NCI-H187 (cell line): ENCODE measurements at regions not wholly inside any gene's neighbourhood (a gene's known extent, or its start where the extent isn't known, plus 50 kb on each side); places are given as distances from the start of the nearest gene placed in this dataset.

ENCODE experiments used
- DNase-seq, 2 experiments: peaks; one replicate each; lab custom pipeline; 2025; lab: John Stamatoyannopoulos, UW

DNA sequence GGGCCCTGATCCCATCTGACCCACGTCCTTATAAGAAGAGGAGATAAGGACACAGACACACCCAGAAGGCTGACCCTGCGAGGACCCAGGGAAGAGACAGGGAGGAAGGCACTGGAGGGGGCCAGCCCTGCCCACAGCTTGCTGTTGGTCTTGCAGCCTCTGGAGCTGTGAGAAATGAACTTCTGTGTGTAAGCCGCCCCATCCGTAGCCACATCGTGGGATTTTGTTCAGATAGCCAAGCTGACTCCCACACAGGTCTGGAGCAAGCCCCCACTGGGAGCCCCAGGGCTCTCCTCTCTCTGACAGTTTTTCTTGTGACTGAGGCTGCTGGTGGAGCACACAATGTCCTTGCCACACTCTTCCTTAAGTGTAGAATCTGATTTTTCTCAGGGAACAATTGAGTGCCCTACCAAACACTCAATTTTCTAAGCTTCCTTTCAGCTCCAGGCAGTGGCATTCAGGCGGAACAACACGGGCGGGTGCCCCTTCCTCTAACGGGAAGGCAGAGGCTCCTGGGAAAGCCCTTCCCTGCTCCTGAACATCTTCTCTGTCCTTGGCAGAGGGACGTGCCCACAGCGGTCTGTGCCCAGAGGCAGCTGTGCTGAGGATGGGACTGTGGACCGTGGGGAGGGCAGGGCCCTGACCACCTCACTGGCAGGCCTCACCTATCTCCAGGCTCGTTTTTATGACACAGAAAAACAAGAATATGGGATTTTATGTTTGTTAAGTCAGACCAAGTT lies 160.6 kb upstream of the SHH start:
- no peak for DNase-seq

DNA sequence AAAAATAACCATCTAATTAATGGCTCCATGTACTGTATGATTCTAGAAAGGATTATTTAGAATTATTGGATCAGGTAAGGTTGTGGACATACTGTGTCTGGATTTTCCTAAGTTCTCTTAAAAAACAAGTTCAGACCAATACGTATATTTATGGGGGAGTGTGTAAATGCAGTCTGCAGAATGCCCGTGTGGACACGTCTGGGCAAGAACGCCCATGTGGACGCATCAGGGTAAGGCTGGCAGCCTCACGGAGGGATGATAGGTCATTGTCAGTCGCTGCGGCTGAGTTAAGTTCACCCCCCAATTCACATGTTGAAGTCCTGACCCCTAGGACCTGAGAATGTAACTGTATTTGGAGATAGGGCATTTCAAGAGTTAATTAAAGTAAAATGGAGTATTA lies 160.0 kb upstream of the SHH start:
- no peak for DNase-seq

DNA sequence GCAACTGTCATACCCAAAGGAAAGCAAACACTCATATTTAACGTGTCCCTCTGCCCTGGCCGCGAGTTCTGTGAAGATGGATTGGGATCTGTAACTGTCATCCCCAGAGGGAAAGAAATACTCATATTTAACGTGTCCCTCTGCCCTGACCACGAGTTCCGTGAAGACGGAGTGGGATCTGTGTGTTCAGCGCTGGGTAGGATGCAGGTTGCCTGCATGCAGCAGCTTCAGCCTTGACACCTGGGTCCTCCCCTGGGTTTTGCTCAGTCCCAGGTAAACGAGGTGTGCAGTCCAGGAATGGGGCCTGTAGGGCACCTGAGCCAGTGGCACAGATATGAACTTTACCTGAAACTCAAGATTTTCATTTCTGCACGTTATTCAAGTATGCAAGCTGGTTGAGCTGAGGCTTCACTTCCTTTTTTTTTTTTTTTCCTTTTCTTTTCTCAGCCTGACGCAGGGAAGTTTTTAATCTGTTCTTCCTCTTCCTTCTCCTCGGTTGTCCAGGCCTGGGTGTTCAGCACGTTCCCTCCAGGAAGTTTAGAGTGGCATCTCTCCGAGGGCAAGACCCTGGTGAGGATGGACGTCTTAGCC lies 159.0 kb upstream of the SHH start:
- DNase-seq, result no peak

DNA sequence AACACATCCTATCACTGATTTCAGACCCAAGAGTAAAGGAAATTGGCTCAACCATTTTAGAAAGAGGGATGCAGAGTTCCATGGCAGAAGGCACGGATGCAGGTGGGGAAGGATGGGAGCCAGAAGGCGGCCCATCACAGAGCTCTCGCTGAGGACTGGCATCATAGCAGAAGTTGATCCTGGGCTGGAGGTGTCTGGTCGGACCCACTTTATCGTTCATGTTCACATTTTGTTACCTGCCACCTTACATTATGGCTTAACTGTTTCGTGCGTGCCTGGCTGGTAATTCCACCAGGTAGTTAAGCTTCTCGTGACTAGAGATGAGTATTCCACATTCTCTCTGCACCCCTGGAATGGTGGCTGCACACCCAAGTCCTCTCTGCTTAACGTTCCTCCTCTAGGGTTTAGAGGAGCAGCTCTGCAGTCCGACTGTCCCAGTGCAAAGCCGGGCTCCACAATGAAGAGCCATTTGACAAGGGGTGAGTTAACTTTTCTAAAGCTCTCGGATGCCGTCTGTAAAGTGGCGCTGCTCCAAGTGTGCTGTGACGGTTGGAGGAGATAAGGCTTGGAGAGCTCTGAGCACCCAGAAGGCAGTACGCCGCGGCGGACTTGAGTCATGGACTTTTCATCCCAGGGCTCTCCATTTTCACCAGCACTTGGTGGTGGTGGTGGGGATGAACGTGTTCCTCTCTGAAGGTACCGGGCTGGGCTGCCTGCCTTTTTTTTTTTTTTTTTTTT lies 157.1 kb upstream of the SHH start:
- no peak for DNase-seq

DNA sequence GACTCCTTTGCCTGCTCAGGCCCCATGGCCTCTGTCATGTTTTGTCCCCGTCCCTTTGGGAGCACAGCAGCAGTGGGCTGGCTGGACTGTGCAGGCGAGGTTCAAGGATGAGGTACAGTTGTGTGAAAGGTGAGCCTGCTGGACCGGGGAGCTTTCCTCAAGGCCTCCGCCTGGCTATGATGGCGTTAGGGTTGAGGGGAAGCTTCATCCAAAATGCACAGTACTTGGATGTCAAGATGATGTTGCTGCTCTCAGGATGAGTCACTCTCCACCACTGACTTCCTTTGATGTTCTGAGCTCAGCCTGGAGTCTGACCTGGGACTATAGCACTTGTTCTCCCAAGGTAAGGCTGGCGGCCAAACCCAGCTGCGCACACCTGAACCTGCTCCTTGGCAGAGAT lies 152.7 kb upstream of the SHH start:
- DNase-seq, result no peak

DNA sequence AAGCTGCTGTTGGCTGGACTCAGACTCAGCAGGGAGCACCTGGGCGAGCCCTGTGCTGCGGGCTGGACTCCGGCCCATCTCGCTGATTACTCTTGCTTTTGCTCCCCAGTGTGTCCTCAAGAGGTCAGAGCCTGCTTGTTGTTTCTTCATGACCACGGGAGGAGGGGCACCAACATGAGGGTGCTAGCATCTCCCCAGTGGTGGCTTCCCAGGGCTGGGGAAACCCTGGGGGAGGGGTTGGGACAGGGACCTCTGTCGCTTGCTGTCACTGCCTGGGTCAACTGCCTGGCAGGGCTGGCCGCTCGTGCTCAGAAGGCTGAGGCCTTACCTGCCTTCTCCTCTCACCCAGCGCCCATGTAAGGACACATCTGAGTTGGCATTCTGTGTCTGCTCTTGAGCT lies 152.3 kb upstream of the SHH start:
- DNase-seq, result no peak

DNA sequence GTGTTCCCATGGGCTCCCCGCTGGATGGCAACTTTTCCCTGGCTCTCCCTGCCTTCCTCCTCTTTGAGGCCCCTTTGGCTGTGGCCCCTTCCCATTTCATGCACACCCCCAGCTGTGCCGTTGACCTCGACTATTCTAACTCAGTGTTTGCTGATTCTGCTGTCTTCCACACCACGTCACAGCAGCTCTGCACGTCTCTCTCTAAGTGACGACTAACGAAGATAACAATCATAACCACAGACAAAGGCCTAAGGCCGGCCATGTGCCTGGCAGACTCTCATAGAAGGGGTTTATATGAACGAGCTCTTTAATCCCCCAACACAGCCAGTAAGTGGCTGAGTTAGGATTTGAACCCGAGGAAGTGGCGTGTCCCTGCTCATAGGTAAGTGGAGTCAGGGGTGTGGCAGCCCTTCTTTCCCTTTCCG lies 151.5 kb upstream of the SHH start:
- no peak for DNase-seq

DNA sequence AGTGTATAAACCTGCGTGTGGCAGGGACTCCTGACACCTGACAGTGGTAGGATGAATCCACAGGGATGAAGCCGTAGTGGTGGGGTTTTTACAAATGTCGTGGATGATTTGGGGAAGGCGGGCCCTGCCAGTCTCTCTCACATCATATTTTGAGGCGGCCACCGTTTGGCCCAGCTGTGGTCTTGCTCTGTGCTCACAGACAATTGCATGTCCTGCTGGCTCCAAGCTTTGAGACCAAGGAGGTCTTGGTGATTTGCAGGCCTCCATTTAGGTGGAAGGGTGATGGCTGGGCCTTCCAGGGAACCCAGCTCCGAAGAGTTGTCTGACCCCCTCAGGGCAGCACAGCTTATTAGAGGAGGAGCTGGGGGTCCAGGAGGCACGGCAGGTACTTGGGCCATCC lies 151.1 kb upstream of the SHH start:
- no peak for DNase-seq

DNA sequence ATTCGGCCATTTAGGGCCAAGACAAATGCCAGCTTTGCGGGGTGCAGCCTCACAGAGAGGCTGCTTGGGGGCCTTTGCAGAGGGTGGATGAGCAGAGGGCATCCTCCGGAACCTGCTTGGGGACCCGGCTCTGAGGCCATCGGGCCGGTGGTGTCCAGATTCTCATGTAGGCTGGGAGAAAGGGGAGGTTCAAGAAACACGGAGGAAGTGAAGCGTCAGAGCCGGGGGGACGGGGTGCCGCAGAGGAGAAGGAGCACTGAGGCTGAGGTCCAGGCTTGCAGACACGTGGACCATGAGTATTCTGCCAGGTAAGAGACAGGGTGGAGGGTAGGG lies 150.7 kb upstream of the SHH start:
- no peak for DNase-seq

DNA sequence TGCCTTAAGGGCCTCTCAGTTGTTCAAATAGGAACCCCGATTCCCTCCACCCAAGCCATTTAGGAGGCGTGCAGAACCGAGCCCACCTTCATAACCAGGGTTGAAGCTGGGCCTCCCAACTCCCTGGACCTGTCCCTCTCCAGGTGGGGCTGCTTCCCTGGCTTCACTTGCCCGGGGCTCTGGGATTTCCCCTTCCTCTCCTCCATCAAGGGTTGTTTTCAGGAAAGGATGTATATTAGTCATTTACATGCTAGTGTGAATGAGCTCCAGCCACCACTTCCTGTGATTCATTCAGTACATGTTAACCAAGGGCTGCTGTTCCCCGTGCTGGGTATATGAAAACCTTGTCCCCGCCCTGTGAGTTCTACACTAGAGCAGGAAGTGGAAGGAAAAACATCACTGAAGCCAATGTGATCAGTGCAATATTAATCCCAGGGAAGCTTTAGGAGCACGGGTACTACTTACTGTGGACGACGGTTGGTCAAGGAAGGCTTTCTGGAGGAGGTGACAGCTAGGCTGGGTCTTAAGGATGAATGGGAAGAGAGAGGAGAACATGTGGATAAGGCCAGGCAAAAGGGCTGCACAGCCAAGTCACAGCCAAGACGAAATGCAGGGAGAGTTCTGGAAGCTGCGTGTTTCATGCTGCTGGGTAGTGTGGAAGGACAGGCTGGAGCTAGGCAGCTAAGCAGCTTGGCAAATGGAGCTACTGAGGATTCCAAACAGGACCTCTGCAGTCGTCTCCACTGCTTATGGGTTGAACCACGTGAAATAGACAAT lies 150.1 kb upstream of the SHH start:
- DNase-seq, result no peak

DNA sequence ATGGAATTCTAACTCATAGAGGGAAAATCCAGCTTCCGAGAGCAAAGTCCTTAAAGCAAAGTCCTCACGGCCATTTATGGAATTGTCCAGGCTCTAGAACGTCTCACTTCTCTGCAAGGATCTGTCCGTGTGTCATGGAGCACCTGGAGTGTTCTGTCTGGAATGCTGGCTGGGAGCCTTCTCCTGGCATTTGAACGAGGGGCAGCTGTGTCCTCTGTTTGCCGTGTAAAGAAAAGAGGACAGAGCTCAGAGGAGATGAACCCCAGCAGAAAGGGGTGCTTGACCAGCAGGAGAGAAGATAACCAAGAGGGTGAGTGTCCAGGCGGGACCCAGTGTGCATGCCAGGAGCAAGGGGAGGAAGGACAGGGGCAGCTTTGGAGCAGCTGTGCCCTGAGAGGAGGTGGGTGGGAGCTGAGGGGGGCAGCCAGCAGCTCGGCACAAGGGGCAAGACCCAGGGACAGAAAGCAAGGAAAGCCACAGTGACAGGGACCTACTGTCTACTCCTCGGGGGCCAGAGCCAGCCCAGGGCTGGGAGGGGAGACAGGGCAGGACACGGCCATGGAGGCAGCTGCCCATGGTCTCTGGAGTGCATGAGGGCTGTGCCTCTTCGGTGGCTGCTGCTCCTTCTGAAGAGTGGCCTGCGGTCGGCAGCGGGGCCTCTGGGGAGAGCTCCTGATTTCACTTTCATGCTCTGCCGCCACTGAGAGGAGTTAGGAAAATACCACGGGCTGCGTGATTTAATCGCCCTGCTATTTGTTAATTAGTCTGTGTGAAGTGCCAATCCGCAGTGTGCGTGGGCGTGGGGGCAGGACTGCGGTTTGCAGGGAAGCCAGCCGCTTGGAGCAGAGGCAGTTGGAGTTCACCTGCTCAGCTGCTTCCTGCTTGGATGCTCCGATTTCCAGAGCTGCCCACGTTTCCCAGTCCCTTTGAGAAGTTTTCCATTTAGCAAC lies 149.3 kb upstream of the SHH start:
- peak; percentile 85 to 90 for DNase-seq

DNA sequence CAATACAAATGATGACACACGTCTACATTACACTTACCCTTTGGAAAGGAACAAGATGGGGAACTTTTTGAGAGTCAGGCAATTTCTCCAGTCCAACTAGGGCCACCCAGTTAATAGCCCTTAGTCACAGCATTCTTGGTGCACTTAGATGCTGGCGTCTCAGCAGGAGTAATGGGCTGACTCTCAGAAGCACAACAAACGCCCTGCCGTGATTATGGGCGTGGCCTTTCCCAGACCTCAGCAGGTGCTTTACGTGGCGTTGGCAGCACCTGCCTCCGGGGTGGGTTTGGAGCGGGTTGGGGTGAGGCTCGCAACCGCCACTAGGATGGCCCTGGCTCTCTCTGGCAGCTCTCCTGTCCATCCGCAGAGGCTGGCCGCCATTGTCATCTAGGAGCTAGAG lies 147.6 kb upstream of the SHH start:
- peak; percentile 79 to 92 for DNase-seq

DNA sequence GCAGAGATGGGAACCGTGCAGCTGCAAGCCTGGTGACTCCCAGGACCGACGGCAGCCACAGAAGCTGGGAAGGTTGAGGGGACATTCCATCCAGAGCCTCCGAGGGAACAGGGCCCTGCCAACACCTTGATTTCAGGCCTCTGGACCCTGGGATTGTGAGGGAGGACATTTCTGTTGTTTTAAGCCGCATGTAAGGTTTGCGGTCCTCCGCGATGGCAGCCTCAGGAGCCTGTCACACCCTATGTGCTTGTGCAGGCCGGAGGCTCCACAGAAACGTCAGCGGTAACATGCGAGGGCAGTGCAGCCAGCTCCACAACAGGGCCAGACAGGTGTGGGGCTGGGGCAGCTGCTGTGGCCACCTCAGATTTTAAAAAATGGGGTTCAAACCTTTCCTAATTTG lies 144.7 kb upstream of the SHH start:
- no peak for DNase-seq

DNA sequence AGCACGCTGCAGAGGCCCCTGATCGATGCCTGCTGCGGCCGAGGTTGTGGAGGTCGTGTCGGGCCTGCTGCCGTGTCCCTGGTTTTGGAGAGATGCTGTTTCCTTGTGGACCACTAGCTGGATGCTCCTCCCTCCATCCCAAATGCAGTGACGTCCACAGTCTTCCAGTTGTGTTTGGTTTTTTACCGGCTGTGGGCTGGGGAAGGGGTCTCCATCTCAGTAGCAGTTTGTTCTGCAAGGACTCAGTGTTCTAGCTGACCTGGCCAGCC lies 143.0 kb upstream of the SHH start:
- DNase-seq, result no peak

DNA sequence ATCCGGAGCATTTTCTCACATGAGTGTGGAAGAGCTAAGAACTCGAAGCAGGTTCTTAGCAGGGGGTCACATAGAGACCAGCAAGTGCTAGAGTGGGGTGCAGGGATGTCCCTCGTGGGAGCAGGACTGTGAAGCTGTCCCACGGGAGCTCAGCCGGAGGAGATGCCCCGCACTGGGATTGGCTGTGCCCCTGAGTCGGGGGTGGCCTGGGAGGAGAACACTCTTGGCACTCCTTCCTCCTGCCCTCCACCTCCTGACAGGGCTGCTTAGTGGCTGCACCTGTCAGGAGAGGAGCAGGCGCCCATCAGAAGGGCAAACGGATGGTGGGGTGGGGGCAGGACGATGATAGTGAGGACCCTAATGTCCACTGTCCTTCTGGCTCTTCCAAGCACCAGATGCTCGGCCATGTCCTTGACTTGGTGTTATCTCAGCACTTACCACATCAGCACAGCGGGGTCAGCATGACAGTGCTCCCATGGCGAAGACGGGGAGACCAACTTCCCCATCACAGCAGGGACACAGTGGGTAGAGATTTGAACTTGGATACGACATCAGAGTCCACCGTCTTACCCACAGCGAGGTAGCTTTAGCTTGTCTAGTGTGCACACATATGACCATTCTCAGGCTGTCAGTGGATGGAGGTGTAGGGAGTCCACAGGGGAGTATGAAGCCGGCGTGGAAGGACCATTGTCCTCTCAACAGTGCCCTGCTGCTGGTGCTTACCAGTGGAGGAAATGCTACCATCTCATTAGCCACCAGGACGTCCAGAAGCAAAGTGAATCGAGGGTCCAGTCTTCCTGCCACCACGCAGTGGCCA lies 142.5 kb upstream of the SHH start:
- DNase-seq, result no peak

DNA sequence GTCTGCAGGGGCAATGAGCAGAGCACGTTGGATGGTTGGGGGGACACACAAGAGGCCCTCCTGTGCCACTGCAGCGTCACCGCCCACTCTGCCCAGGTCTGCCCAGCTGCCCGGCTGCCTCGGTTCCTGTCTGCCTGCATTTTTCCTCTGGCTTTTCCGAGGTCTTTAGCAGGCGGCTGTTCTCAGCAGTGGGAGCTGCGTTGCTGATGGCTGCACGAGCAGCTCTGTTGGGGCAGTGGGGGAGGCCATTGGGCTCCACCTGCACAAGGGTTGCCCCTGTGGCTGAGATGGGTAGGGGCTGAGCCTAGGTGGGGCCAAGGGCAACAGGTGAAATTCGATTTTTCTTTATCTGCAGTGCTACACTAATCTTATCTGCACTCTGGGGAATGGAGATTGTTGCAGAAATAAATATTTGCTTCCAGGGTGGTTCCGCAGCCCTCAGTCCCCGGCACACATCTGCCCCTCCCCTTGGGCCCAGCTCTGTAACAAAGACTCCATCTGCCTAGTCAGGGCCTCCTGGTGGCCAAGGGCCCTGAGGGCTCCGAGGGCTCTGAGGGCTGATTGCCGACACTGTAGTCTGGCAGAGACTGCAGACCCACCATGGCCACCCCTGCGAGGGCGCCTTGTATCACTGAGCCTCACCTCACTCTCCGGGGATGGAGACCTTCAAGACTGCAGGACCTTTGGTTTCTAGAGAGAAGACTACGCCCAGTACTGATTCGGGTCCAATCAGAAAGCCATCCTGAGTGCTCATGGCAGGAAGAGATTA lies 141.7 kb upstream of the SHH start:
- DNase-seq, result no peak

DNA sequence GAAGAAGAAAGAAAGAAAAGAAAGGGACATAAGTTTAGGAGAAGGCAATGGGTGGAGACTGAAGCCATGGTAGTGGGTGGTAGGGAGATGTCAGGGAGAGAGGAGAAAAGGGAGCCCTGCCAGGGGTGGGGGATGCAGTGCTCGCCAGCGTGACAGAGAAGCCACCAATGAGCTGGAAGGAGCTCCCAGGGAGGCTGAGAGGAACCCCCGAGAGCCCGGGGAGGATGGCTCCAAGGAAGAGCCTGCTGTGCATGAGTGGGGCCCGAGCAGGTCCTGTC lies 141.2 kb upstream of the SHH start:
- DNase-seq, result no peak

DNA sequence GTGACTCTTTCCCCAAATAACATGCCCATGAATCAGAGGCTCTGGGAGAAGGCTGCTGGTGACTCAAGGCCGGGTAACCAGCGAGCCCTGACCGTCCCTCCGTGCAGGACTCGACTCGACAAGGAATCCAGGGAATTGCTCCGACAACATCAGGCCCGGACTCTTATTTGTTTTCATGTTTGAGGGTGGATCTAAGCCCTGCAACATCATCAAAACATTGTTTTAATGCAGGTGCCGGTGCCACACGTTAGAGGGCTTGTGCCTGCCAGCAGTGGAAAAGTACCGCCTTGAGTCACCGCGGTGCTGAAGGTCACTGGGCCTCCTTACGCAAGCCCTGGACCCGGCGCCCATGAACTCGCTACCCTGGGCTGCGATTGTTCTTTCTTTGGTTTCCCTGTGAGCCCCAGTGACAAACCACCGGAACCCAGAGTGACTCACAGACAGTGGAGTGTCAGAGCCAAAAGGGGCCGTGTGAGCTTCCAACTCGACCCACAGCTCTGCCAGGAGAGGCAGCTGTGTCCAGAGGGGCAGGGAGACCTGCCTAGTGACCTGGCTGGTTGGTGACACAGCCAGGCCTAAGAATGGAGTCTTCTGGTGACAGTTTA lies 139.4 kb upstream of the SHH start:
- no peak for DNase-seq

DNA sequence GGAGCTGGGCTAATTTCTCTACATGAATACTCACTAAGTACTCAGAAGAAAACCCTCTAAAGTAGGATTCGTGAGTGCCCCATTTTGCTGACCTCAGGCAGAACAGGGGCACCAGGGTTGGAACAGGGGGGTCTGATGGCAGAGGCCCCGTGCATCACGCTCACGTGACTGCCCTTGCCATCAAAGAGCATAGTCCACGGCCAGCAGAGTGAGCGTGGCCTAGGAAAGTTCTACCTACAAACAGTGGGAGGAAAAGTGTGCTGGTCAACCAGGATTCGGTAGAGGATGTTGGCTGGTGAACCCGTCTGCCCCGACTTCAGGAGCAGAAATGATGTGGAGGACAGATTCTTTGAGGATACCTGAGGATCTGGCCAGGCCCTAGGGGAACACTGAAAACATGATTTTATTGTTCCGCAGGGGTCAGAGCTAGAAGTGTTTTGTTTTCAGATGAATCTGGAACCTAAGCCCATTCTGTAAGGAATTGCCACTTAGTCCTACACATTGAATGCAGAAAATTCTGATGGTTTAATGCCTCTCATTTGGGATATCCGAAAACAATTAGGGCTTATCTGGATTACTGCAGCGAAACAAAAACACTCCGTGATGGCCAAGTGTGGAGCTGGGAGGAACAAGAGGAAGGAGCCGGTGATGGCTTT lies 138.8 kb upstream of the SHH start:
- DNase-seq, result no peak

DNA sequence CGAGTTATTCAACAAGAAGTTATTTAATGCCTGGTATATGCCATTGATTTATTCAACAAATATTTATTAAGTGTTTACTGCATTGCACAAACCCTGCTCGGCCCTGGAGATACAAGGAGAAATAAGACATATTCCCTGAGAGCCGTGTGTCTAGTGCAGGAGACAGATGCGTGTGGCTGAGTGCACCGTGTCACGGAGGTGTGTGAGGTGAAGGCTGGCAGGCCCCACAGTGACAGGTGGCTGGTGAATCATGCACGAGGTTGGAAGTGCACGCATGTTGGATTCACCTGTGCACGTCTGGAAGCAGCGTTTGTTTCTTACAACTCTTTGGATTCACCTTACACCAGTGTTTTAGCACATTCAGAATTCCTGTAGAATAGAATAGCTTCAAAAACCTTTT lies 136.6 kb upstream of the SHH start:
- no peak for DNase-seq
